H1 (cell line): ENCODE measurements at regions not wholly inside any gene's neighbourhood (a gene's known extent, or its start where the extent isn't known, plus 50 kb on each side); places are given as distances from the start of the nearest gene placed in this dataset.

Experiments used
- EGR1 ChIP-seq: IDR thresholded peaks from 2 replicates; pipeline ENCODE4 v1.6.1; 2011; ENCODE audit warnings: low read depth, low read length, borderline replicate concordance
- GTF2F1 ChIP-seq: IDR thresholded peaks from 2 replicates; pipeline ENCODE4 v1.6.1; 2012; ENCODE audit warnings: low read depth, low read length, improper control_type of control experiment, borderline replicate concordance
- MAFK ChIP-seq: IDR thresholded peaks from 2 replicates; pipeline ENCODE4 v1.6.1; 2012; ENCODE audit warnings: low read depth, mild to moderate bottlenecking, improper control_type of control experiment, low read length
- SP4 ChIP-seq: IDR thresholded peaks from 2 replicates; pipeline ENCODE4 v1.6.1; 2012; ENCODE audit warnings: low read length, inconsistent platforms

DNA sequence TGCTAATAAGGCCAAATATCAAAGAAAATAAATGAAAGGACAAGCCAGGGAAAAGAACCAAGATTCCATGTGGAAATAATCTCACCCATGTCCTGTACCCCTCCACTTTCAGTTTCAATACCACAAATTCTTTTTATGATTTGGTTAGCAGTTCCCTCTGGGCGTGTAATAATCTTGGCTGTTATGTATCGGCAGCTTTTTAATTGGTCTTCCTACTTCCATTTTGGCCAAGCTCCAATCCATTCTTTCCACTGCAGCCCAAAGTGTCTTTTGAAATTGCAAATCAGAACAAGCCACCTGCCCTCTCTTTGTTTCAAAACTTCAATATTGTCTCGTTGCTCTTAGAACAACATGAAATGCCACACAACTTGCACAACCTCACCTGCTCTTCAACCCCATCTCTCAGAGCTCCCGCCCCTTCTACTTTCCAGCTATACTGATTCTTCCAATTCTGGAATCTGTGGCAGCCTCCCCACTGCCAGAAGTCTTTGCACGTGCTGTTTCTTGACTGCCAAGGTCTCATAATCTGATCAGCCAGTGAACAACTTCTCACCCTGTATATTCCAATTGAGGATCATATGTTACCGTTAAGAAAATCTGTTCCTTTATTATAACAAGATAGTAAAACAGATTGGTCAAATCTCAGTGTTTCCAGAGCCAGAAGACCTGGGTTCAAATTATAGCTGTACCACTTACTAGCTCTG is 354.5 kb downstream of the CBLN4 start (continued):
- TF ChIP-seq SP4 = no peak
- no peak for TF ChIP-seq MAFK
- no peak for TF ChIP-seq EGR1
- TF ChIP-seq GTF2F1 = no peak
